ENCODE measurements at regions not wholly inside any gene's neighbourhood (a gene's known extent, or its start where the extent isn't known, plus 50 kb on each side); places are given as distances from the start of the nearest gene placed in this dataset.

GRCh38 chr2:16111838-16112210, 171.5 kb downstream of the MYCN start:
- Histone ChIP-seq H3K18ac (ENCODE audit: extremely low read depth, low read length) (no peak overlapping the region), H2BK5ac (ENCODE audit: low read depth, low read length) (no peak overlapping the region; the same call in 1 of the 2 replicates), H3K4me3 (ENCODE audit: extremely low read depth in 1 of 4, insufficient read depth in 2 of 4, low read depth in 3 of 4, low read length in 4 of 4) (no peak overlapping the region), H2BK20ac (ENCODE audit: low read length) (0 out of 2 replicates have a peak overlapping the region, but pooled peaks have one; percentile 8), H2BK15ac (ENCODE audit: low read length) (no peak overlapping the region), H4K5ac (ENCODE audit: insufficient read length, low read depth, low read length) (no peak overlapping the region), H3K23me2 (ENCODE audit: low read depth, low read length) (peaks cover 11% of the 10 kb centered on the region), H3K27me3 (replicated peaks in 1 of 4; ENCODE audit: control insufficient read depth in 3 of 4, extremely low read depth in 1 of 4, insufficient read depth in 3 of 4, low read length in 3 of 4) (no peaks in the 10 kb centered on the region; a peak in 1 of 7 replicates), H2BK12ac (ENCODE audit: low read depth, low read length) (peak overlapping the region; percentile 96; the same call in 1 of the 2 replicates), H2BK120ac (replicated peaks; ENCODE audit: low read depth, low read length) (no peak overlapping the region), H2AFZ (ENCODE audit: low read length) (no peak overlapping the region), H3K9me3 (ENCODE audit: insufficient read depth in 2 of 2, low read depth in 1 of 2, low read length in 1 of 2) (no peaks in the 10 kb centered on the region), H3K23ac (ENCODE audit: insufficient read length) (no peak overlapping the region), H3K9ac (replicated peaks in 1 of 4; ENCODE audit: extremely low read depth in 1 of 4, low read depth in 3 of 4, low read length in 3 of 4) (no peak overlapping the region), H4K91ac (replicated peaks; ENCODE audit: insufficient read length, low read length) (no peak overlapping the region), H3K4me2 (ENCODE audit: insufficient read depth in 1 of 2, low read depth in 2 of 2, low read length in 2 of 2) (no peak overlapping the region), H3K14ac (ENCODE audit: insufficient read length) (no peak overlapping the region), H3K79me1 (ENCODE audit: low read depth, low read length) (no peaks in the 10 kb centered on the region), H4K20me1 (replicated peaks in 1 of 2; ENCODE audit: control insufficient read depth in 1 of 2, insufficient read depth in 2 of 2, low read length in 2 of 2) (peaks cover 0 to 7% of the 10 kb centered on the region in 2 experiments), H3K56ac (replicated peaks; ENCODE audit: insufficient read length, low read depth, low read length) (no peak overlapping the region), H3K36me3 (ENCODE audit: control insufficient read depth in 2 of 4, insufficient read depth in 4 of 4, low read length in 3 of 4) (no peaks in the 10 kb centered on the region), H2AK5ac (ENCODE audit: low read depth, low read length) (no peak overlapping the region), H3K27ac (ENCODE audit: low read depth, low read length) (no peak overlapping the region), H3K4ac (replicated peaks; ENCODE audit: insufficient read length, low read depth, low read length) (no peak overlapping the region), H3K4me1 (replicated peaks in 1 of 4; ENCODE audit: control insufficient read depth in 3 of 4, insufficient read depth in 4 of 4, low read length in 3 of 4) (peaks cover under 1 to 13% (median 9%) of the 10 kb centered on the region in 4 experiments; a peak in 6 of 7 replicates), H4K8ac (ENCODE audit: extremely low read depth, insufficient read depth, low read length) (no peak overlapping the region), H3K79me2 (ENCODE audit: control insufficient read depth in 1 of 2, insufficient read depth in 2 of 2, low read length in 2 of 2) (no peaks in the 10 kb centered on the region)
- WGBS, 2 experiments (ENCODE audit: extremely low coverage in 1 of 2, insufficient coverage in 1 of 2, insufficient read length in 1 of 2, insufficient replicate concordance in 2 of 2, low coverage in 1 of 2, low lambda C conversion rate in 2 of 2, missing lambda C conversion rate in 1 of 2) = 96% methylated on average over 7 of the region's 7 CpGs; no CpG with 5 or more reads in 1 of the 2 experiments
- POLR2A ChIA-PET (ENCODE audit: partially characterized antibody) = no interaction called here
- no peak for DNase-seq (ENCODE audit: low read depth in 1 of 2, low spot score in 2 of 2)
- no peak for TF ChIP-seq ASH2L (IDR thresholded peaks at IDR 0.05; ENCODE audit: low read length)
- TF ChIP-seq POU5F1 (IDR thresholded peaks at IDR 0.05; ENCODE audit: low read depth, low read length) = no peak
- TF ChIP-seq CTBP2 (IDR thresholded peaks at IDR 0.05; ENCODE audit: borderline replicate concordance, insufficient read depth, insufficient read length, low read length) = no peak
- no peak for TF ChIP-seq BACH1 (IDR thresholded peaks at IDR 0.05; ENCODE audit: low read length)
- TF ChIP-seq CHD1 (IDR thresholded peaks at IDR 0.05; ENCODE audit: low read depth, low read length) = no peak
- no peak for TF ChIP-seq RNF2 (IDR thresholded peaks at IDR 0.05; ENCODE audit: borderline replicate concordance, low read depth, low read length, missing control alignments, poor library complexity, severe bottlenecking)
- TF ChIP-seq SP4 (IDR thresholded peaks at IDR 0.05; ENCODE audit: low read length) = no peak
- no peak for FAIRE-seq
- CTCF ChIA-PET (ENCODE audit: partially characterized antibody) = no interaction called here

Measured in H1 (cell line).